ENCODE measurements at regions not wholly inside any gene's neighbourhood (a gene's known extent, or its start where the extent isn't known, plus 50 kb on each side); places are given as distances from the start of the nearest gene placed in this dataset.

DNA sequence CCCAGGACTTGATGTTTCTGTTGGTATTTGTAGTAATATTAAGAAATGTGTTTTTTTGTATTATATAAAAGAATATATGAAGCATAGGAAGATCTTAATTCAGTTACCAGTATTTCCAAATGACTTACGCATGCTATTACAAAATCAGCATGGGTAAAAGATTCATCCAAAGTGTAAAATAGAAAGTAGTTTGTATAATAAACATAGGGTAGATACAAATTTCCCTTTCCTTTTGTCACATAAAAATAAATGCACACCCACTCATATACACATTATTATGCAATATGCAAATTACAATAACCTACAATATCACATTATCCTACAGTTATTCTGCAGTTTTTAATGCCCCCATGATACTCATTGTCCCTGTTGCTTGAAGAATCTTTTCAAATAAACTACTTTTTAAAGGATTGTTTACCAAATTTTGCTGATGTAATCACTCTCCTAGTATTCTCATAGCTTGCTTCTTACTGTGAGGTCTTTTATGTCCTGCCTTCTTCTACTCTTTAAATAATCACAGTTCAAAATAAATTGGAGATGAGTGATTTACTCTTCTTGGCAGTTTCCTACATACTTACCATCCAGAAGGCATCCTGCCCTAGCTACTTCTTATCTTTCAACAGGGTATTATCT is 244.0 kb downstream of the CASP12 start:
- no peak for DNase-seq (ENCODE audit: low read depth, low spot score)
- ChIA-PET POLR2A (no interaction called here), CTCF (no interaction called here)
- TF ChIP-seq, protein P1, sequence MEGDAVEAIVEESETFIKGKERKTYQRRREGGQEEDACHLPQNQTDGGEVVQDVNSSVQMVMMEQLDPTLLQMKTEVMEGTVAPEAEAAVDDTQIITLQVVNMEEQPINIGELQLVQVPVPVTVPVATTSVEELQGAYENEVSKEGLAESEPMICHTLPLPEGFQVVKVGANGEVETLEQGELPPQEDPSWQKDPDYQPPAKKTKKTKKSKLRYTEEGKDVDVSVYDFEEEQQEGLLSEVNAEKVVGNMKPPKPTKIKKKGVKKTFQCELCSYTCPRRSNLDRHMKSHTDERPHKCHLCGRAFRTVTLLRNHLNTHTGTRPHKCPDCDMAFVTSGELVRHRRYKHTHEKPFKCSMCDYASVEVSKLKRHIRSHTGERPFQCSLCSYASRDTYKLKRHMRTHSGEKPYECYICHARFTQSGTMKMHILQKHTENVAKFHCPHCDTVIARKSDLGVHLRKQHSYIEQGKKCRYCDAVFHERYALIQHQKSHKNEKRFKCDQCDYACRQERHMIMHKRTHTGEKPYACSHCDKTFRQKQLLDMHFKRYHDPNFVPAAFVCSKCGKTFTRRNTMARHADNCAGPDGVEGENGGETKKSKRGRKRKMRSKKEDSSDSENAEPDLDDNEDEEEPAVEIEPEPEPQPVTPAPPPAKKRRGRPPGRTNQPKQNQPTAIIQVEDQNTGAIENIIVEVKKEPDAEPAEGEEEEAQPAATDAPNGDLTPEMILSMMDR (IDR thresholded peaks at IDR 0.05; ENCODE audit: insufficient read depth, low read length, missing control alignments): no peak
- no peak overlapping the region for H3K4me3 ChIP-seq (ENCODE audit: low read depth, low read length)

DNA sequence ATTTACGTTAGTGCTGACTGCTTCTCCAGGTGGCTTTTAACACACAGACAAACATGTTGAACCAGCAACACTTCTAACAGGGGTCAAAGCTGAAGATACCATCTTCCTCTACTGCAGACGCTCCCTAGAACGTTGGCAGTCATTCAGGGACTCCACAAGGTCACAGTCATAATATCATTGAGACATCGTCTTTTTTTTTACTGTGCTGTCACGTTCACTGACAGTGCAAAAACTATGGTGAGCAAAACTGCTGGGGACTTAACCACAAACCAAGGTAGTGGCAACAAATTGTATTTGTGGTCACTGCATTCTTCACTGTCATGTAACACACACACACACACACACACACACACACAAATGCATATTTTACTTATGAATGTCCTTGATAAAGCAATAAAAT is 244.9 kb downstream of the CASP12 start:
- POLR2A ChIA-PET: no interaction called here
- CTCF ChIA-PET: no interaction called here
- TF ChIP-seq, protein P1 (IDR thresholded peaks at IDR 0.05; ENCODE audit: insufficient read depth, low read length, missing control alignments): no peak
- DNase-seq (ENCODE audit: low read depth, low spot score): no peak
- H3K4me3 ChIP-seq (ENCODE audit: low read depth, low read length): no peak overlapping the region

DNA sequence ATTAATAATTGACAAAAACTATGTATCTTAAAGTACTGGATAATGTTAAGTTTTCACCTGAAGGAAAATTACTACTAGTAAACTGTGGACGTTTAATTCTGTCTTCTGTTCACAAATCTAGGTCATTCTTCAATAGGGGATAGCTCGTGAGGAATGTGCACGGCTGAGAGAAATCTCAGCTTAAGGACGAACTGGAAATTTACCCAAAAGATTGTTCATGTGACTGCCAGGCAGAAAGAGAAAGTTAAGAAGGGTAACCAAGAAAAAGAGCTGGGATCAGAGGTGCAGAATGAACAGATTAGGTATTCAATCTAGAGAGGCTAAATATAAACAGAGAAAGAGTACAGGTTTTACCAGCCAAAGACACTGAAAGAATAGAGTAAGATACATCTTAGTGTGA is 245.3 kb downstream of the CASP12 start:
- no peak for DNase-seq (ENCODE audit: low read depth, low spot score)
- POLR2A ChIA-PET: no interaction called here
- CTCF ChIA-PET: no interaction called here
- TF ChIP-seq, protein P1 (IDR thresholded peaks at IDR 0.05; ENCODE audit: insufficient read depth, low read length, missing control alignments): no peak
- no peak overlapping the region for H3K4me3 ChIP-seq (ENCODE audit: low read depth, low read length)

DNA sequence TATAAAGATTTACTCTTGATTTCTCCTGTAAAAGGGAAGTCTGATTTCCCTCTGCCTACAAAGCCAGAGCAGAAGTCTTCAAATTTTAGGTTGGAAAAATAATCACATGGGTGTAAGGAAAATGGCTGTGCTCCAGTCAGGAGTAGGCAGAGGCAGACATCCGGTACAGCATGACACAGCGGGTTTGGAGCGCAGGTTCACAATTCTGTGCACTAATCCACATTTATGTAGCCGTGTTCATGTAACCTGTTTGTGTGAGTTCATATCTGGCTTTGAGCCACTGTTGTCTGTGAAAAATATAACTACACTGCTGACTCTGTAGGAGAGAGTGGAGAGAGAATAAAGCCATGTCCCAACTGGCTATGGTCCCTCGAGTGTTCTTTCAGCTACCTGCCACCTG is 248.0 kb downstream of the CASP12 start:
- no peak for DNase-seq (ENCODE audit: low read depth, low spot score)
- ChIA-PET POLR2A (no interaction called here), CTCF (no interaction called here)
- TF ChIP-seq, protein P1 (IDR thresholded peaks at IDR 0.05; ENCODE audit: insufficient read depth, low read length, missing control alignments): no peak
- H3K4me3 ChIP-seq (ENCODE audit: low read depth, low read length): no peak overlapping the region

DNA sequence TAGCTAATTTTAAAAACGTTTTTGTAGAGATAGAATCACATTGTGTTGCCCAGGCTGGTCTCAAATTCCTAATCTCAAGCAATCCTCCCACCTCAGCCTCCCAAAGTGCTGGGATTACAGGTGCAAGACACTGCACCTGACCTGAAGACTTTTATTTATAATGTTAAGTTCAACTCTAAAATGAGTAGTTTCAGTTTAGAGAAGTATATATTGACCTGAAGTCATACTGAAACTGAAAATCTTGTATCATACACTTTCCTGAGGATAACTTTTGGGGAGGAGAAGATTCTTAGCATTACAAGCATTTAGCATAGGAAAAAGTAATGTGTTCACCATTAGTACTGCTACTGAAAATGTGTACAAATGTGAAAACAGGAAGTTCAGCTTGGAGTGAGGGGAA is 249.3 kb downstream of the CASP12 start:
- no peak overlapping the region for H3K4me3 ChIP-seq (ENCODE audit: low read depth, low read length)
- ChIA-PET POLR2A (no interaction called here), CTCF (no interaction called here)
- TF ChIP-seq, protein P1 (IDR thresholded peaks at IDR 0.05; ENCODE audit: insufficient read depth, low read length, missing control alignments): no peak
- DNase-seq (ENCODE audit: low read depth, low spot score): no peak

DNA sequence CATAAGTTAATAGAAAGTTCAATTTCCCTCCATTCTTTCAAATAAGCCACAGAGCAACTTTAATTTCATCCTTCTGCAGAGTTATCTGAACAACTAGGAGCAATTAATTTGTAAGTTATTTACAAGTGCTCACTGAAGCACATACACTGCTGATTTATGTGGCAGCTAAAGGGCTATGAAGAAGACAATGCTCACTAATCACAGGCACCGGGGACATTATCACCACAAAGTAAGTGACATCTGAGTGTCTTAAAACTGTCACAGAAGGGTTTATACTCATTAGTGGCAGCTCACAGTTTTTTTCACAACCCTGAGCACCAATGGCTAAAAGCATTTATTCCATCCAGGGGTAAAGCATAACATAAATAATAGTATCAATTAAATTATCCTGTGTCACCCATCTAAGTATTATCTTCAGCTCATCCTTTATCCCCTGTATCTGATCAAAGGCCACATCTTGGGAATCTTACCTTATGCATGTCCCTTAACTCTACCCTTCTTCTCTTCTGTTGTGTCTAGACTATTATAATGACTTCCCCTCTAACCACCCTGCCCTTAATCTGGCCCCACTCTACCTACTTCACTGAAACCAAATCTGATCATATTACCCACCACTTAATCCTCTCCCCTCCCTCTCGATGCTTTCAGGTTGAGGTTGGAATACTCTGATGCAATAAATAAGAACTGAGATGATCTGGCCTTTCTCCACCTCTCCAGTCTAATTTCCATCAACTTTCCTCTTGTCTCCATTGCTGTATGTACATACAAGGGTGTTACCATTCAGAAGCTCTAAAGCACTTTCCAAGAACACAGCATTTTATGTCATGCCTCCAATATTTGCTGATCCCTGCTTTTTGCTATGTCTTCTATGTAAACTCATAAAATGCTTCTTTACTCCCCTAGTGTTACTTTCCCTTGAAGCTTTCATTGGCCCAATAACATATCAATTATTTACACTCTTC is 252.7 kb downstream of the CASP12 start:
- no peak overlapping the region for H3K4me3 ChIP-seq (ENCODE audit: low read depth, low read length)
- ChIA-PET POLR2A (no interaction called here), CTCF (no interaction called here)
- TF ChIP-seq, protein P1 (IDR thresholded peaks at IDR 0.05; ENCODE audit: insufficient read depth, low read length, missing control alignments): no peak
- no peak for DNase-seq (ENCODE audit: low read depth, low spot score)

Data from AG04449 (cell line).